ENCODE measurements at regions not wholly inside any gene's neighbourhood (a gene's known extent, or its start where the extent isn't known, plus 50 kb on each side); places are given as distances from the start of the nearest gene placed in this dataset.
"Not testable (repeated sequence)": the region's sequence is repeated elsewhere in the genome, so short reads cannot be mapped to it uniquely, and the experiment has no call there.

- no peak for TF ChIP-seq ZFX (IDR thresholded peaks at IDR 0.05)
- TF ChIP-seq, protein P1, sequence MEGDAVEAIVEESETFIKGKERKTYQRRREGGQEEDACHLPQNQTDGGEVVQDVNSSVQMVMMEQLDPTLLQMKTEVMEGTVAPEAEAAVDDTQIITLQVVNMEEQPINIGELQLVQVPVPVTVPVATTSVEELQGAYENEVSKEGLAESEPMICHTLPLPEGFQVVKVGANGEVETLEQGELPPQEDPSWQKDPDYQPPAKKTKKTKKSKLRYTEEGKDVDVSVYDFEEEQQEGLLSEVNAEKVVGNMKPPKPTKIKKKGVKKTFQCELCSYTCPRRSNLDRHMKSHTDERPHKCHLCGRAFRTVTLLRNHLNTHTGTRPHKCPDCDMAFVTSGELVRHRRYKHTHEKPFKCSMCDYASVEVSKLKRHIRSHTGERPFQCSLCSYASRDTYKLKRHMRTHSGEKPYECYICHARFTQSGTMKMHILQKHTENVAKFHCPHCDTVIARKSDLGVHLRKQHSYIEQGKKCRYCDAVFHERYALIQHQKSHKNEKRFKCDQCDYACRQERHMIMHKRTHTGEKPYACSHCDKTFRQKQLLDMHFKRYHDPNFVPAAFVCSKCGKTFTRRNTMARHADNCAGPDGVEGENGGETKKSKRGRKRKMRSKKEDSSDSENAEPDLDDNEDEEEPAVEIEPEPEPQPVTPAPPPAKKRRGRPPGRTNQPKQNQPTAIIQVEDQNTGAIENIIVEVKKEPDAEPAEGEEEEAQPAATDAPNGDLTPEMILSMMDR (conservative IDR thresholded peaks at IDR 0.05), result no peak
- H3K27ac ChIP-seq, result no peak overlapping the region
Observed at GRCh38 chr9:82480921-82481320, 492.3 kb downstream of the SPATA31D1 start.

- TF ChIP-seq, protein P1 (conservative IDR thresholded peaks at IDR 0.05), result no peak
- TF ChIP-seq ZFX (IDR thresholded peaks at IDR 0.05), result no peak
- H3K27ac ChIP-seq, result no peak overlapping the region
Observed at GRCh38 chr9:82487935-82488312, 499.4 kb downstream of the SPATA31D1 start.

GRCh38 chr9:82488313-82489200 is 500.0 kb downstream of the SPATA31D1 start:
- H3K27ac ChIP-seq, result no peak overlapping the region
- TF ChIP-seq, protein P1 (conservative IDR thresholded peaks at IDR 0.05), result no peak
- no peak for TF ChIP-seq ZFX (IDR thresholded peaks at IDR 0.05)

- TF ChIP-seq ZFX (IDR thresholded peaks at IDR 0.05), result no peak
- TF ChIP-seq, protein P1 (conservative IDR thresholded peaks at IDR 0.05), result no peak
- no peak overlapping the region for H3K27ac ChIP-seq
Observed at GRCh38 chr9:82489201-82489821, 500.7 kb downstream of the SPATA31D1 start.

DNA sequence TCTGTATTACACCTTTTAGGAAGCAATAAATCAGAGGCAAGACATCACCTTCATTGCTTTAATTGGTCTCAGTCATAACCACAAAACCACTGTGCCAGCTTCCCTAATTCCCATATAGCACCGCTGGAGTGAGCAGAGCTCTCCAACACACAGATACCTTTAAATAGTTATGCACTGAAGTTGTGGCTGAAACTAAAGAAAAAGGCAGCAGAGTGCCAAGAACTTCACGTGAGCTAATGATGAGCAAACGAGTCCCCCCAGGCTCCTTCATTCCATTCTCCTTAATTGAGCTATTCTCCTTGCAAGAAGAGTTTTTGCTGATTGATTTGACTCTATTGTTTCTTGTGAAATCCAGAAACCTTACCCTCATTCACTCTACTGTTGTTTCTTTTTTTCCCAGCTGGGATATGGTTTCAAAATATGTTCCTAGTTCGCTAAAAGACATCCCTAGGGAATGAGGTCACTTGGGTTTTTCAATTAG is 501.5 kb downstream of the SPATA31D1 start:
- H3K27ac ChIP-seq, result no peak overlapping the region
- TF ChIP-seq, protein P1 (conservative IDR thresholded peaks at IDR 0.05), result no peak
- TF ChIP-seq ZFX (IDR thresholded peaks at IDR 0.05), result no peak

DNA sequence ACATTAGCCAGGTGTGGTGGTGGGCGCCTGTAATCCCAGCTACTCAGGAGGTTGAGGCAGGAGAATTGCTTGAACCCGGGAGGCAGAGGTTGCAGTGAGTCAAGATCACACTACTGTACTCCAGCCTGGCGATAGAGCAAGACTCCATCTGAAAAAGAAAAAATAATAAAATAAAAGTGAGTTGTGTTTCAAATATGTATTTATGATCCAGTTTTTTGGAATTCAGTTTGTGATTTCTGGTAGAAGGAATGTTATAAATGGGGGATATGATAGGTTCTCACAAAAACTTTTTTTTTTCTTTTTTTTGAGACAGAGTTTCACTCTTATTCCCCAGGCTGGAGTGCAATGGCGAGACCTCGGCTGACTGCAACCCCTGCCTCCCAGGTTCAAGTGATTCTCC is 502.2 kb downstream of the SPATA31D1 start:
- H3K27ac ChIP-seq, result not testable (repeated sequence)

- TF ChIP-seq, protein P1 (conservative IDR thresholded peaks at IDR 0.05), result no peak
- no peak for TF ChIP-seq ZFX (IDR thresholded peaks at IDR 0.05)
- H3K27ac ChIP-seq, result no peak overlapping the region
Observed at GRCh38 chr9:82491604-82492003, 503.0 kb downstream of the SPATA31D1 start.
